ENCODE measurements at regions not wholly inside any gene's neighbourhood (a gene's known extent, or its start where the extent isn't known, plus 50 kb on each side); places are given as distances from the start of the nearest gene placed in this dataset.

DNA sequence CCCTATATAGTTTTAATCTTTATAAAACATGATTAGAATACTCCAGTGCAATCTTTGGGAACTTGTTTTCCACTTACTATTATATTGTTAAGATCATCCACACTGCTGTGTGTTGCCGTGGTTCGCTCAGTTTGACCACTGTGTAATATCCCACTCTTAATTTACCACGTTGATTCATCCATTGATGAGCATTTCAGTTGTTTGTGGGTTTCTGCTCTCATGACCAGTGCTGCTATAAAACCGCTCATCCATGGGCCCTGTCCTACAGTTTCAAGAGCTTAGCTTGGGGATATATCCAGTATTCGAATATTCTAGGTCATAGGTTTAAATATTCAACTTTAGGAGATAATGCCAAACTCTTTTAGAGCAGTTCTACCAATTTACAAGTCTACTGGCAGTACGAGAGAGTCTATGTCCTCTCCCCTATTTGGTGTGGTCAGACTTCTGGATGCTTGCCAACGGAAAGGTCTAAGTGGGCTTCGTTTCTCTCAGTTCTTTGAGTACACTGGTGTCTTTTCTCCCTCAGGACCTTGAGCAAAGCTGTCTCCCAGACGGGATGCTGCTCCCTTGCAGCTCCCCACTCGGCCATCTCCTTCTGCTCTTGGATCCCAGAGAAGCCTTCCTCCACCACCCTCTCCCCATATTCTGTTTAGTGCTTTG is 94.9 kb upstream of the ALX4 start:
- H4K20me1 ChIP-seq (ENCODE audit: insufficient read depth) = no peaks in the 10 kb centered on the region
- WGBS, 2 experiments (ENCODE audit: low coverage in 1 of 2, low lambda C conversion rate in 2 of 2, missing lambda C conversion rate in 2 of 2) = 26 to 29% methylated on average over 10 of the region's 10 CpGs
- peaks cover 6% of the 10 kb centered on the region; the same call in 1 of the 2 replicates for H3K27me3 ChIP-seq (replicated peaks; ENCODE audit: insufficient read depth)
- H3K4me3 ChIP-seq = no peak overlapping the region
- no peaks in the 10 kb centered on the region for H3K9me2 ChIP-seq (ENCODE audit: insufficient read depth)
- H3K9ac ChIP-seq = no peak overlapping the region
- no peak overlapping the region for H3K27ac ChIP-seq
- H3K4me2 ChIP-seq (ENCODE audit: unreplicated experiment) = no peak overlapping the region
- H3F3A ChIP-seq (ENCODE audit: insufficient read depth) = no peaks in the 10 kb centered on the region
- H3K36me3 ChIP-seq (ENCODE audit: low read depth) = no peaks in the 10 kb centered on the region
- TF ChIP-seq EZH2phosphoT487 (IDR thresholded peaks at IDR 0.05; ENCODE audit: insufficient read depth, low read depth) (no peak), EZH2 (IDR thresholded peaks at IDR 0.05; ENCODE audit: insufficient read depth, poor library complexity, severe bottlenecking) (no peak)
- DNase-seq = no peak
- no peaks in the 10 kb centered on the region for H3K79me2 ChIP-seq (ENCODE audit: insufficient read depth)
- in situ Hi-C loops (cut with MboI) = no loop called here
- H2AFZ ChIP-seq = no peak overlapping the region
- no peaks in the 10 kb centered on the region for H3K9me3 ChIP-seq (ENCODE audit: low read depth)
- no peaks in the 10 kb centered on the region for H3K4me1 ChIP-seq (ENCODE audit: insufficient read depth)

DNA sequence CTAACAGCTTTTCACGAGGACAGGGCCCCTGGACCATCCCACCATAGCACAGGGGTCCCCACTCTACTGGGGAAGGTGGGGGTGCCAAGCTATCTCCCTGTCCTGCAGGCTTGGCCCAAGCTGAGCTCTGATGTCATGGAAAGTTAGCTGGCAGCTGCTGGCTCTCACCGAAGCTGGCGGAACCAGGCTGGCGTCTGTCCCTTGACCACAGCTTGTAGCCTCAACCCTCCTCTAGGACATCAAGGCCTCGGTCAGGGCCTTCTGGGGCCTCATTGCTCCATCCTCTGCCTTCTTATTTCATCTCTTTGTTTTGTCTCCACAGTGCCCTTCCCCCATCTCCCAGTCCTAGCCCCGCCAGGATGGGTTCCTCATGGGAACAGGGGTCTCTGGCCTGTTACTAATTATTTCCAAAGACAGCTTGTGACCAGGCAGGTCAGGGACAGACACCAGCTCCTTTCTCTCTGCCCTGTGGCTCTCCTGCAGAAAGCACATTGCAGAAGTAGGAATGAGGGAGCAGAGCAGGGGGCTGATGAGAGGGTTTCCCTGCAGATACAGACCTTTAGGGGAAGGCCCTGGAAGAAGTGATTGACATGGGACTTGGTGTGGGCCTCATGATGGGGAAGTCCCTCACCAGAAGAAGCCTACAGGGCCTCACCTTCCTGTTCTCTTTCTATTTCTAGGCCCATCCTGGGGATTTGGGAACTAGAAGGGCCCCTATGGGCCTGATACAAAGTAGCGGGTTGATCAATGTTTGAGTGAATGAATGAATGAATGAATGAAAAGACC is 97.5 kb upstream of the ALX4 start:
- TF ChIP-seq EZH2 (IDR thresholded peaks at IDR 0.05; ENCODE audit: insufficient read depth, poor library complexity, severe bottlenecking) (no peak), EZH2phosphoT487 (IDR thresholded peaks at IDR 0.05; ENCODE audit: insufficient read depth, low read depth) (no peak)
- no peak for DNase-seq
- no peak overlapping the region for H3K4me2 ChIP-seq (ENCODE audit: unreplicated experiment)
- no peaks in the 10 kb centered on the region for H3K4me1 ChIP-seq (ENCODE audit: insufficient read depth)
- no peaks in the 10 kb centered on the region for H3K9me3 ChIP-seq (ENCODE audit: low read depth)
- no peaks in the 10 kb centered on the region for H4K20me1 ChIP-seq (ENCODE audit: insufficient read depth)
- 32 to 42% methylated on average over 7 of the region's 7 CpGs for WGBS, 2 experiments (ENCODE audit: low coverage in 1 of 2, low lambda C conversion rate in 2 of 2, missing lambda C conversion rate in 2 of 2)
- no peaks in the 10 kb centered on the region for H3F3A ChIP-seq (ENCODE audit: insufficient read depth)
- no peaks in the 10 kb centered on the region for H3K9me2 ChIP-seq (ENCODE audit: insufficient read depth)
- no peaks in the 10 kb centered on the region for H3K36me3 ChIP-seq (ENCODE audit: low read depth)
- no peak overlapping the region for H3K9ac ChIP-seq
- no peak overlapping the region for H2AFZ ChIP-seq
- in situ Hi-C loops (cut with MboI) = no loop called here
- no peak overlapping the region for H3K4me3 ChIP-seq
- peaks cover 11% of the 10 kb centered on the region for H3K27me3 ChIP-seq (replicated peaks; ENCODE audit: insufficient read depth)
- no peak overlapping the region for H3K27ac ChIP-seq
- no peaks in the 10 kb centered on the region for H3K79me2 ChIP-seq (ENCODE audit: insufficient read depth)

DNA sequence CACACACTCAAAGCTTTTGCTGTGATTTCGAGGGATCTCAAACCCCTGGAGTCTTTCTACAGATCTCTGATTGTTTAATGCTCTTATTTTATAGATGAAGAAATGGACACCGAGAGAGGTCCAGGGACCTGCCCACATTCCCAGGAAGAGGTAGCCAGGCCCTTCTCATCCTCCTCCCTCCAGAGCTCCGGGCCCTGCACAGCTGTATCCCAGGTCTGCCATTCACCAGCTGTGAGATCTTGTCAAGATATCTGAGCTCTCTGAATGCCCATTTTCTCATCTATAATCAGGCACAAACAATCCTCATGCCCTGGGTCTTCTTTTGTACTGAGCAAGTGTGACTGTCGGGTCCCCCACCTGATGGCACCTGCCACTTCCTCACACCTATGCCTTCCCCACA is 98.2 kb upstream of the ALX4 start:
- H3K9me2 ChIP-seq (ENCODE audit: insufficient read depth) = no peaks in the 10 kb centered on the region
- no peak overlapping the region for H3K27ac ChIP-seq
- H3K27me3 ChIP-seq (replicated peaks; ENCODE audit: insufficient read depth) = peaks cover 17% of the 10 kb centered on the region
- H2AFZ ChIP-seq = no peak overlapping the region
- H3F3A ChIP-seq (ENCODE audit: insufficient read depth) = no peaks in the 10 kb centered on the region
- no peaks in the 10 kb centered on the region for H3K36me3 ChIP-seq (ENCODE audit: low read depth)
- no peak overlapping the region for H3K9ac ChIP-seq
- DNase-seq = no peak
- H3K9me3 ChIP-seq (ENCODE audit: low read depth) = no peaks in the 10 kb centered on the region
- in situ Hi-C loops (cut with MboI) = no loop called here
- H3K4me3 ChIP-seq = no peak overlapping the region
- no peaks in the 10 kb centered on the region for H3K4me1 ChIP-seq (ENCODE audit: insufficient read depth)
- H3K4me2 ChIP-seq (ENCODE audit: unreplicated experiment) = no peak overlapping the region
- WGBS, 2 experiments (ENCODE audit: low coverage in 1 of 2, low lambda C conversion rate in 2 of 2, missing lambda C conversion rate in 2 of 2) = 13 to 24% methylated on average over 4 of the region's 4 CpGs
- no peaks in the 10 kb centered on the region for H3K79me2 ChIP-seq (ENCODE audit: insufficient read depth)
- TF ChIP-seq EZH2 (IDR thresholded peaks at IDR 0.05; ENCODE audit: insufficient read depth, poor library complexity, severe bottlenecking) (no peak), EZH2phosphoT487 (IDR thresholded peaks at IDR 0.05; ENCODE audit: insufficient read depth, low read depth) (no peak)
- H4K20me1 ChIP-seq (ENCODE audit: insufficient read depth) = no peaks in the 10 kb centered on the region

DNA sequence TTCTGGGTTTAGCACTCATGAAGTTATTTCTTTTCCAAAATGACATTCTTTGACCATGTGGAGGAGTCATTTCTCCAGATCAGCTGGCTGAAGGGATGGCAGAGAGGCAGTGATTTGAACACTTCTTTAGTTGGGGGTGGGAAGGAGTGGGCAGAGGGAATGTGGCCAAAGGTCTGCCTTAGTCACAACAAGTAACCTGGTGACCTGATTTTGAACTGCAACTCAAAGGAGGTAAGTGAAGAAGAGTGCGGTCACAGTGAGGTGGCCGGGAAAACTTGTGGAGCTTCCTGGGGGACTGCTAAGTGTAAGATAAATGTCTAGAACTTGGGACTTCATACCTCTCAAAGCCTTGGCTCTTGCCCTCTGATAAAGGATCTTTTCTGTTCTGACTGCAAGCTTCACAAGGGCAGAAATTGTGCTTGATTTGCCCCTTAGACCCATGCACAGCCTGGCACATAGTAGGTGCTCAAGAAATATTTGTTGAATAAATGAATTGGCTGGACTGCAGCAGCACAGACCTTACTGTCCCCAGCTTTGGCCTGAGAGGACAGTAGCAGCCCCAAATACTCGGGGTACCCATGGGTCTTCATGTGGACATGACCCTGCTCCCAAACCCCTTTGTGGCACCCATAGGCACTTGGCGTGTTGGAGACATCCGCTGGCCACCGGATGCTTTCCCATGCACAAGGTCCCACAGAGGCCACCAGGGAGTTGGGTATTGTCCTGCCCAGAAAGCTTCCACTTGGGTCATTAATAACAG is 99.0 kb upstream of the ALX4 start:
- WGBS, 2 experiments (ENCODE audit: low coverage in 1 of 2, low lambda C conversion rate in 2 of 2, missing lambda C conversion rate in 2 of 2) = 58 to 66% methylated on average over 6 of the region's 6 CpGs
- H3K9ac ChIP-seq = no peak overlapping the region
- H3K9me2 ChIP-seq (ENCODE audit: insufficient read depth) = no peaks in the 10 kb centered on the region
- H4K20me1 ChIP-seq (ENCODE audit: insufficient read depth) = no peaks in the 10 kb centered on the region
- no peak overlapping the region for H3K4me2 ChIP-seq (ENCODE audit: unreplicated experiment)
- no peaks in the 10 kb centered on the region for H3F3A ChIP-seq (ENCODE audit: insufficient read depth)
- no peaks in the 10 kb centered on the region for H3K4me1 ChIP-seq (ENCODE audit: insufficient read depth)
- in situ Hi-C loops (cut with MboI) = no loop called here
- H3K9me3 ChIP-seq (ENCODE audit: low read depth) = no peaks in the 10 kb centered on the region
- H2AFZ ChIP-seq = no peak overlapping the region
- no peak for DNase-seq
- no peaks in the 10 kb centered on the region for H3K36me3 ChIP-seq (ENCODE audit: low read depth)
- H3K27me3 ChIP-seq (replicated peaks; ENCODE audit: insufficient read depth) = peaks cover 16% of the 10 kb centered on the region
- no peak overlapping the region for H3K4me3 ChIP-seq
- no peak overlapping the region for H3K27ac ChIP-seq
- TF ChIP-seq EZH2 (IDR thresholded peaks at IDR 0.05; ENCODE audit: insufficient read depth, poor library complexity, severe bottlenecking) (no peak), EZH2phosphoT487 (IDR thresholded peaks at IDR 0.05; ENCODE audit: insufficient read depth, low read depth) (no peak)
- no peaks in the 10 kb centered on the region for H3K79me2 ChIP-seq (ENCODE audit: insufficient read depth)

Data from GM23248 (cell line).